HUDEP-2 (cell line): ENCODE measurements at regions not wholly inside any gene's neighbourhood (a gene's known extent, or its start where the extent isn't known, plus 50 kb on each side); places are given as distances from the start of the nearest gene placed in this dataset.
A peak's percentile ranks its signal among the peaks of the same experiment; 100 is the strongest.

Source experiments
- DNase-seq, 76 experiments: peaks; one replicate each; lab custom pipeline; 2025; ENCODE audit not compliant: unreplicated experiment in 76 of 76; lab: John Stamatoyannopoulos, UW

DNA sequence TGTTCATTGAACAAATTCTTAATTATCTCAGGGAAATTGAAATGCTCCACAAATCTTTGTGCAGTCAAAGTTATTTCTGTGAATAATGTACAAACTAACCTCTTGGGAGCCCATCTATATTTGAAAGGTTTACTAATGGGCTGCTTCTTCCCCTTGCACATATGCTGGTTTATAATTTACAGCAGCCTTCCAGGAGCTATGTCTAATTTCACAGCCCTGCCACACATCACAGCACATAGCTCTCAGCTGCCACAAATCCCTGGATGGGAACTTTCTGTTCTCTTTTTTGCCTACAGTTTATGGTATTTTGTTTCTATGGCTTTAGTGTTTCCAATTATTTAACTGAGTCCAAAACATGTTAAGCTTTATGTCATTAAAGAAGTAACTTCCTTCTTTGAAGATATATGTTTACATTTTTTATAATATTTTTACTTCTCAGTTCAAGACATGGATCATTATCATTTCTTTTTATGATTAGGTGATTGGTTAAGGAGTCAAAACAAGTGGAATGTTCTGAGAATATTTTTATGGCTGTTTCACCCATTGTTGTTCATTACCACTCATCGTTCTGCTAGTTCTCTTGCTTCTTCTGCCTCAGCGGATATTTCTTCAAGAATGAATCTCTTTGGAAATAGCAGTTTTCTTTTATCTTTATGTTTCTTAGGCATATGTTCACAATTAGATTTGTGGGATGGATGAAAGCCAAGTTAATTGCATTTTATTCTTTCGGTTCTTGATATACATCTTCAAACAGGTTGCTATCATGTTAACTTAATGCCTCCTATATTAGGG is 475.6 kb upstream of the MIS18BP1 start:
- DNase-seq = no peak

DNA sequence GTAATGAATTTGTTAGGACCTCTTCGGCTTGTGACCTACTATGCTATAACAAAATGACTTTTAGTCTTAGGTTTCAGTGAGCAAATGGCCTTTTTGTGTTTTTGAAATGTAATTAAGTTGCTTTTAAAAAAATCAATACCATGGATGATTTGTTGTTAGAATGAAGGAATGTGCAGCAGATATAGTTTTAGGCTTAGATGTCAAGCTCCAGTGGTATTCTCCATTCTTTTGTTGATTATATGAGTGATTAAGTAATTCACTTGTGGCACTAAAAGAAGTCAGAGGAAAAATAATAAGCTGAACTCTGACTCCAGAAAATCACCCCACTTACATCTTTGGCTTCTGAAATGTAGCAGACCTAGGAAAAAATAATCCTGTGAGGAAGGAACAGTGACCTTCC is 474.1 kb upstream of the MIS18BP1 start:
- no peak for DNase-seq

- DNase-seq = no peak
Observed at GRCh38 chr14:45721472-45721871, 468.5 kb upstream of the MIS18BP1 start.

DNA sequence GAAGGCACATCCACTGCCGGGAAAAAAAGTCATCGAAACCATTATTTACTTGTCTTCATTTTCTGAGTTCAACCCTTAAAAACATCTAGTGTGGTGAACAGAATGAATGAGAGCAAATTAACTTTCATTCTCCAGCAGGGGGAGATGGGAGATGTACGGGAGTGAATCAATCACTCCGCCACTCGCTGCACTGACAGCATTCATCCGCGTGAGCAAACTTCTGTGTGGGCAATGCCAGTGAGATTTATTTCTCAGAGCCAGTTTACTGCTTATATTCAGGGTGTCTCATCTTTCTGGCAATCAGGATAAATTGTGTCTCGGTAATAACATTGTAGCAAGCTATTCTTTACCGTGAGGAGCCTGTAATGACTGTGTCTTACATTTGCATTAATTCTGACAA is 463.6 kb upstream of the MIS18BP1 start:
- DNase-seq = peak in 2 of 76 experiments; percentile 2 to 4

GRCh38 chr14:45715946-45716345 is 462.9 kb upstream of the MIS18BP1 start:
- no peak for DNase-seq

DNA sequence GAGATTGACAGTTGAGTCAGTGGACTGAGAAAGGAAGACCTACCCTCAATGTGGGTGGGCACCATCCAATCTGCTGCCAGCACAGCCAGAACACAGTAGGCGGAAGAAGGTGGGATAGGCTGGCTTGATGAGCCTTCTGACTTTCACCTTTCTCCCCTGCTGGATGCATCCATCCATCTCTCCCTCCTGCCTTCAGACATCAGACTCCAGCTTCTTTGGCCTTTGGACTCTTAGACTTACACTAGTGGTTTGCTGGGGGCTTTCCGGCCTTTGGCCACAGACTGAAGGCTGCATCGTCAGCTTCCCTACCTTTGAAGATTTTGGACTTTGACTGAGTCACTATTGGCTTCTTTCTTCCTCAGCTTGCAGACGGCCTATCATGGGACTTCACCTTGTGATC is 456.5 kb upstream of the MIS18BP1 start:
- DNase-seq = no peak

DNA sequence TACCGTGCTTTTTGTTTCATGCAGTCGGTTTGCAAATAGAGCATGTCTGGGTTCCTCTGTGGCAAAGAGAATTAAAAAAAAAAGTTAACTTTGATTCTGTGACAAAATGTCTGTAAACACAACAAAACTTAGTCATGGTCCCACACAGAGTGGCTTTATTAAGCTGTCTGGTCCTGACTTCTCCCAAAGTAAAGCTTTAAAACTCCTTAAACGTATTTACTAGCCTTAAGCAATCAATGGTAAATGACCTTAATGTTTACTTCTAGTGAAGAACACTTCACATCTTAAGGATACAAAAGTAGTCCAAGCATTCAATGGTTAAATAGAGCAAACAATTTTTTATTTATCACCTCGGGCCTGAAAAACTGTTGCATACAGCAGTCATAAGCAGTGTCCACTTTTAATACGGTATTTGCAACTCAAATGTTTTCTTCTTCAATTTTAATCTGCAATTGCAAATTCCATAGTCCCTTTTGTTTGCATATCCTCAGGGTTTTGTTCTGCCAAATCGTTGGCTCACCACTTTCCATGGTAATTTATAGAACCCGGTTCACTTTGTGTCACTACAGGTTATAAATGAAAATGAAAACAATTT is 453.0 kb upstream of the MIS18BP1 start:
- DNase-seq = no peak

GRCh38 chr14:45699471-45699870 is 446.5 kb upstream of the MIS18BP1 start:
- DNase-seq = no peak

GRCh38 chr14:45698462-45699134 is 445.6 kb upstream of the MIS18BP1 start:
- peak in 6 of 76 experiments; percentile 4 to 29 (median 14) for DNase-seq

DNA sequence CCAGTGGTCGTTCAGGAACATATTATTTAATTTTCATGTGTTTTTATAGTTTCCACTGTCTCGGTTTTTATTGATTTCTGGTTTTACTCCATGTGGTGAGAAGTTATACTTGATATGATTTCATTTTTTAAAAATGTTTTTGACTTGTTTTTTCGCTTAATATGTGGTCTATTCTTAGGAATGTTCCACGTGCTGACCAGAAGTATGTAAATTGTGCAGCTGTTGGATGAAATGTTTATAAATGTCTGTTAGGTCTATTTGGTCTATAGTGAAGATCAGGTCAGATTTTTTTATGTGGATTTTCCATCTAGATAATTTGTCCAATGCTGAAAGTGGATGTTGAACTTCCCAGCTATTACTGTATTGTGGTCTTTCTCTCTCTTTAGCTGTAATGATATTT is 433.8 kb upstream of the MIS18BP1 start:
- no peak for DNase-seq

GRCh38 chr14:45680531-45680930 is 427.5 kb upstream of the MIS18BP1 start:
- no peak for DNase-seq

DNA sequence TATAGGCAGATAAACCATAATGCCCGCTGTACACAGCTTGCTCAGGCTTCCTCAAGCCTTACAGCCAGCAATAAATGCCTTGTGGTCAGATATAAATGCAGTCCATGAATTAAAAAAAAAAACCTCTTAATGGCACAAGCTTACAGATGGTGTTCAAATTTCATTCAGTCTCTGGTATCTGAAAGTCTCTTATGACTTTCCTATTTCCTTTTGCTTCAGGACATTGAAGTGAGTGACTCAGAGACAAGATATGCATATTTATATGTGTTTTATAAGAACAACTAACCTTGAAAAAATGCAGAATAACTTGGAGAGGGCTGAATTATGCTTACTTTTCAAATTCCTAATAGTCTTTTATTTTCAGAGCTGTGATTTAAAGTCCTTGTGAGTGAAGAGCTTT is 426.9 kb upstream of the MIS18BP1 start:
- DNase-seq = no peak

- no peak for DNase-seq
Observed at GRCh38 chr14:45678163-45678562, 425.2 kb upstream of the MIS18BP1 start.

DNA sequence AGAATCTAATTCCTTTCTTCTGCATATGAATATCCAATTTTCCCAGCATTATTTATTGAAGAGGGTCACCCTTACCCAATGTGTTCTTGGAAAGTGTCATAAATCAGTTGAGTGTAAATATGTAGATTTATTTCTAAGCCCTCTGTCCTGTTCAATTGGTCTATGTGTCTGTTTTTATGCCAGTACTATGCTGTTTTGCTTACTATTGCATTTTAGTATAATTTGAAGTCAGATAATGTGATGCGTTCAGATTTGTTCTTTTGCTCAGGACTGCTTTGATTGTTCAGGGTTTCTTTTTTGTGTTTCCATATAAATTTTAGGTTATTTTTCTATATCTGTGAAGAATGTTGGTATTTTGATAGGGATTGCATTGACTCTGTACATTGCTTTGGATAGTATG is 420.4 kb upstream of the MIS18BP1 start:
- no peak for DNase-seq

- DNase-seq = peak in 7 of 76 experiments; percentile 1 to 27 (median 11)
Observed at GRCh38 chr14:45664668-45665356, 411.8 kb upstream of the MIS18BP1 start.

- no peak for DNase-seq
Observed at GRCh38 chr14:45658917-45659299, 405.9 kb upstream of the MIS18BP1 start.

DNA sequence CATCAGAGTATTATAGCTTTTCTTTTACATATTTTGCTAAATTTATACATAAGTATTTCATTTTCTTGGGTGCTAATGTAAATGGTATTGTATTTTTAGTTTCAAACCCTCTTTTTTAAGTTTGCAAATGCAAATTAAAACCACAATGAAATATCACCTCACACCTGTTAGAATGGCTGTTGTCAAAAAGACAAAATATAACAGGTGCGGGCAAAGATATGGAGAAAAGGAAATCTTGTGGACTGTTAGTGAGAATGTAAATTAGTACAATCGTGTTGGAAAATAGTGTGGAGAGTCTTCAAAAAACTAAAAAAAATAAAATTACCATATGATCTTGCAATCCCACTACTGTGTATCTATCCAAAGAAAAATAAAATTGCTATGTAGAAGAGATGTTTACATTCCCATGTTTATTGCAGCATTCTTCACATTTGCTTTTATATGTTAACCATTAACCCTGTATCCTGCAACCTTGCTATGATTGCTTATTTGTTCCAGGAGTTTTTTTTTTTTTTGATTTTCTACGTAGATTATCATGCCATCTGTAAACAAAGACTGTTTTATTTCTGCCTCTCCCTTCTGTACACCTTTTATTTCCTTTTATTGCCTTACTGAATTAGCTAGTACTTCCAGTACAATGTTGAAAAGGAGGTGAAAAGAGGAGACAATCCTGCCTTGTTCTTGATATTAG is 405.4 kb upstream of the MIS18BP1 start:
- DNase-seq = no peak

DNA sequence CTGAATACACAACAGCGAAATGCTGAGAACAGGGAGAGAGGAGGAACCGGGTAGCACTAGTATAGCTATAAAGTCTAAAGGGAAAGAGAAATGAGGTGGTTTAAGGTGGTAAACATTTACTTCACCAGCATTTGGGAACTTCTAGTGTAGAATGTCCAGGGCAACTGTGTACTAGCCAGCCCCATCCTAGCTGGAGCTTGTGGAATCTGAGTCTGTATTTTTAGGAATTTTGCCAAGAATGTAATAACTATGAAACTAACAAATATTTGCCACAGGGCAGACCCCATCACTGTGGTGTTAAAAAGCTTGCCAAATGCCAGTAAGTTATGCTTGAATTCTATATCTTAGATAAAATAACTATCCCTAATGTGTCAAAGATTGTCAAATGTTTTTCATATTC is 398.9 kb upstream of the MIS18BP1 start:
- no peak for DNase-seq

GRCh38 chr14:45650754-45651153 is 397.8 kb upstream of the MIS18BP1 start:
- no peak for DNase-seq

GRCh38 chr14:45649051-45649450 is 396.0 kb upstream of the MIS18BP1 start:
- DNase-seq = no peak

DNA sequence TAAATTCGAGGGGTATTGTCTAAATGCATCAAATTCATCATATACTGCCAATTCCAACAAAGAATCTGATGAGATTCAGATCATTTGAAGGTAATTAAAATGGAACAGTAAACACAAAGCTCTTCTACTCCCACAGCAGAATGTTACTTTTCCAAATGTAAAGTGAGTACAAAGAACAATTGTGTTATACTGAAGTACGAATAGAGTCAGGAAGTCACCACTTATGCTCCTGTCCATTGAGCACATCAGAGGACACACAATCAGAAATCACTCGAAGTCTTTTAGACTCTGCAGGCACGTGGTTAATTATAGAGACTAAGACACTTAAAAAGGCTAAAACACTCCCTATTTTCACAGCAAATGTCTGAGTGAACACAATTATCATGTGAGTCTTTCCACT is 388.5 kb upstream of the MIS18BP1 start:
- no peak for DNase-seq
